ENCODE measurements at regions not wholly inside any gene's neighbourhood (a gene's known extent, or its start where the extent isn't known, plus 50 kb on each side); places are given as distances from the start of the nearest gene placed in this dataset.

DNA sequence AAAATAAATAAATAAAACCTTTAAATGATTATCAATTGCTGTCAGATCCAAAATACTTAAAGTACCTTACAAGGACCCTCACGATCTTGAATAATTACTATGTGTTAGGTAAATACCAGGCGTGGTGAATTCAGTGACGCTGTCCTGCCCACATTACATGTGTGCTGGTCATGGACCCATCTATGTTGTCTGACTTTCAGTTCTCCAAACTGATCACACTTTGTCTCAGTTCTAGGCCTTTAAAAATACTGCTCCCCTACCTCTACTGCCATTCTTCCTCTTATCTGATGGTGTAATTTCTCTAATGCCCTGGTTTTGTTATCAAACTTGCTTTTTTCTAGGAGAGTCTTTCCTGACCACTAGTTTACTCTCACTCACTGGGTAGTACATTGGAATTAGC, 520.7 kb downstream of the TRHDE start:
- TF ChIP-seq, protein P1, sequence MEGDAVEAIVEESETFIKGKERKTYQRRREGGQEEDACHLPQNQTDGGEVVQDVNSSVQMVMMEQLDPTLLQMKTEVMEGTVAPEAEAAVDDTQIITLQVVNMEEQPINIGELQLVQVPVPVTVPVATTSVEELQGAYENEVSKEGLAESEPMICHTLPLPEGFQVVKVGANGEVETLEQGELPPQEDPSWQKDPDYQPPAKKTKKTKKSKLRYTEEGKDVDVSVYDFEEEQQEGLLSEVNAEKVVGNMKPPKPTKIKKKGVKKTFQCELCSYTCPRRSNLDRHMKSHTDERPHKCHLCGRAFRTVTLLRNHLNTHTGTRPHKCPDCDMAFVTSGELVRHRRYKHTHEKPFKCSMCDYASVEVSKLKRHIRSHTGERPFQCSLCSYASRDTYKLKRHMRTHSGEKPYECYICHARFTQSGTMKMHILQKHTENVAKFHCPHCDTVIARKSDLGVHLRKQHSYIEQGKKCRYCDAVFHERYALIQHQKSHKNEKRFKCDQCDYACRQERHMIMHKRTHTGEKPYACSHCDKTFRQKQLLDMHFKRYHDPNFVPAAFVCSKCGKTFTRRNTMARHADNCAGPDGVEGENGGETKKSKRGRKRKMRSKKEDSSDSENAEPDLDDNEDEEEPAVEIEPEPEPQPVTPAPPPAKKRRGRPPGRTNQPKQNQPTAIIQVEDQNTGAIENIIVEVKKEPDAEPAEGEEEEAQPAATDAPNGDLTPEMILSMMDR (IDR thresholded peaks at IDR 0.05), result no peak
- TF ChIP-seq POLR2A (IDR thresholded peaks at IDR 0.05), result no peak

All from testis (tissue), 2 donors.